Adrenal gland (tissue), 9 donors: ENCODE measurements at regions not wholly inside any gene's neighbourhood (a gene's known extent, or its start where the extent isn't known, plus 50 kb on each side); places are given as distances from the start of the nearest gene placed in this dataset.

Experiments
- DNase-seq, 7 donors: peaks; one replicate each; pipeline ENCODE4 v3.0.0-alpha.2; 2019 to 2020
- H3K27ac ChIP-seq, 5 donors: fragments of 200-600 bp; sonication (generic) in 4 of 5; 1 replicate in 3 of 5; 2 replicates in 2 of 5; pipeline versions ENCODE4 v1.5.1 to v1.8.0; 2016 to 2020; ENCODE audit warnings: mild to moderate bottlenecking in 1 of 5
- H3K27me3 ChIP-seq: fragments of 200-600 bp; 2 replicates; pipeline ENCODE4 v1.8.0; 2021
- H3K36me3 ChIP-seq, 2 donors: fragments of 200-600 bp; replicated peaks in 1 of 2; 1 replicate in 1 of 2; 2 replicates in 1 of 2; pipeline versions ENCODE4 v1.5.1 to v1.8.0; 2018 to 2022
- H3K4me1 ChIP-seq, 2 donors: fragments of 200-600 bp; replicated peaks in 1 of 2; 1 replicate in 1 of 2; 2 replicates in 1 of 2; pipeline versions ENCODE4 v1.5.1 to v1.8.0; 2018 to 2021
- H3K4me3 ChIP-seq, 4 donors: fragments of 200-600 bp; sonication (generic) in 3 of 4; one replicate each; pipeline ENCODE4 v1.5.1; 2016 to 2018
- H3K9me3 ChIP-seq, 3 donors: fragments of 200-600 bp; sonication (generic) in 1 of 3; replicated peaks in 1 of 3; 1 replicate in 2 of 3; 2 replicates in 1 of 3; pipeline versions ENCODE4 v1.5.1 to v1.8.0; 2016 to 2021
- CTCF ChIP-seq, 6 experiments: fragments of 450-650 bp in 4 of 6; fragments of 200-600 bp in 2 of 6; sonication (generic) in 1 of 6; IDR thresholded peaks; 1 replicate in 5 of 6; 2 replicates in 1 of 6; pipeline versions ENCODE4 v1.5.1 to v1.8.0; 2016 to 2021; ENCODE audit warnings: antibody characterized with exemption in 6 of 6, mild to moderate bottlenecking in 2 of 6, moderate library complexity in 1 of 6
- POLR2A ChIP-seq, 2 donors: fragments of 450-650 bp; IDR thresholded peaks; one replicate each; pipeline ENCODE4 v1.6.1; 2017; ENCODE audit warnings: antibody characterized with exemption in 2 of 2, mild to moderate bottlenecking in 2 of 2, moderate library complexity in 1 of 2
- WGBS, 4 donors: extraction: QIAGEN DNeasy Blood & Tissue Kit in 2 of 4; methylation state at CpG; one replicate each; pipeline versions ENCODE4 v1.1.5 to v1.1.7; 2013 to 2017; 5-methylcytosine and 5-hydroxymethylcytosine counted together
- intact Hi-C, 2 donors: fragments of 100-400 bp; cut with DNase I; formaldehyde crosslinking; loops; one replicate each; pipeline versions ENCODE4 v1.14.1 to v1.15.0; 2022 to 2023
- donor health status: healthy with polysubstance abuse.
- donor health status: Bipolar disorder and iron deficiency.
- donor health status: DM: yes; HTN: yes; CAD: no.
- donor health status: DM: no; HTN: no; CAD: no.
- donor health status: DM: no; HTN: no; CAD: no.

- H3K4me3 ChIP-seq = no peak overlapping the region
- peaks cover 0 to 11% of the 10 kb centered on the region in 2 donors for H3K4me1 ChIP-seq
- intact Hi-C loops = no loop called here
- DNase-seq = no peak
- H3K27ac ChIP-seq = peak overlapping the region in 1 of 5 donors; percentile 79
- no peaks in the 10 kb centered on the region for H3K9me3 ChIP-seq
- H3K27me3 ChIP-seq = no peaks in the 10 kb centered on the region
- WGBS, 4 donors = 86 to 97% (median 89%) methylated on average over 5 to 19 of the region's 19 CpGs
- H3K36me3 ChIP-seq = peaks cover 0 to 51% of the 10 kb centered on the region in 2 donors
- no peak for TF ChIP-seq POLR2A (IDR thresholded peaks at IDR 0.05)
- TF ChIP-seq CTCF (IDR thresholded peaks at IDR 0.05) = no peak
Observed at GRCh38 chr12:124481772-124482566, 85.4 kb downstream of the NCOR2 start.

GRCh38 chr12:124481257-124481750, 86.1 kb downstream of the NCOR2 start:
- Histone ChIP-seq H3K9me3 (no peaks in the 10 kb centered on the region), H3K4me3 (no peak overlapping the region), H3K4me1 (peaks cover 0 to 10% of the 10 kb centered on the region in 2 donors), H3K36me3 (peaks cover 0 to 49% of the 10 kb centered on the region in 2 donors), H3K27me3 (no peaks in the 10 kb centered on the region), H3K27ac (peak overlapping the region in 3 of 5 donors; percentile 19 to 79 (median 21))
- no peak for TF ChIP-seq POLR2A (IDR thresholded peaks at IDR 0.05)
- TF ChIP-seq CTCF (IDR thresholded peaks at IDR 0.05) = no peak
- no peak for DNase-seq
- WGBS, 4 donors = 74 to 85% (median 79%) methylated on average over 15 to 17 of the region's 17 CpGs
- intact Hi-C loops = no loop called here

GRCh38 chr12:124480469-124481256, 86.7 kb downstream of the NCOR2 start:
- TF ChIP-seq CTCF (IDR thresholded peaks at IDR 0.05) = no peak
- no peak for TF ChIP-seq POLR2A (IDR thresholded peaks at IDR 0.05)
- Histone ChIP-seq H3K36me3 (peaks cover 0 to 44% of the 10 kb centered on the region in 2 donors), H3K4me3 (no peak overlapping the region), H3K4me1 (peaks cover 0 to 10% of the 10 kb centered on the region in 2 donors), H3K27ac (peak overlapping the region in 3 of 5 donors; percentile 19 to 79 (median 47)), H3K27me3 (no peaks in the 10 kb centered on the region), H3K9me3 (no peaks in the 10 kb centered on the region)
- 28 to 37% (median 33%) methylated on average over 8 to 15 of the region's 15 CpGs for WGBS, 4 donors
- peak; percentile 73 to 93 (median 80) for DNase-seq
- intact Hi-C loops = no loop called here
